ENCODE measurements at regions not wholly inside any gene's neighbourhood (a gene's known extent, or its start where the extent isn't known, plus 50 kb on each side); places are given as distances from the start of the nearest gene placed in this dataset.

GRCh38 chr14:61212546-61212945 lies 68.6 kb downstream of the TMEM30B start:
- TF ChIP-seq, protein P1, sequence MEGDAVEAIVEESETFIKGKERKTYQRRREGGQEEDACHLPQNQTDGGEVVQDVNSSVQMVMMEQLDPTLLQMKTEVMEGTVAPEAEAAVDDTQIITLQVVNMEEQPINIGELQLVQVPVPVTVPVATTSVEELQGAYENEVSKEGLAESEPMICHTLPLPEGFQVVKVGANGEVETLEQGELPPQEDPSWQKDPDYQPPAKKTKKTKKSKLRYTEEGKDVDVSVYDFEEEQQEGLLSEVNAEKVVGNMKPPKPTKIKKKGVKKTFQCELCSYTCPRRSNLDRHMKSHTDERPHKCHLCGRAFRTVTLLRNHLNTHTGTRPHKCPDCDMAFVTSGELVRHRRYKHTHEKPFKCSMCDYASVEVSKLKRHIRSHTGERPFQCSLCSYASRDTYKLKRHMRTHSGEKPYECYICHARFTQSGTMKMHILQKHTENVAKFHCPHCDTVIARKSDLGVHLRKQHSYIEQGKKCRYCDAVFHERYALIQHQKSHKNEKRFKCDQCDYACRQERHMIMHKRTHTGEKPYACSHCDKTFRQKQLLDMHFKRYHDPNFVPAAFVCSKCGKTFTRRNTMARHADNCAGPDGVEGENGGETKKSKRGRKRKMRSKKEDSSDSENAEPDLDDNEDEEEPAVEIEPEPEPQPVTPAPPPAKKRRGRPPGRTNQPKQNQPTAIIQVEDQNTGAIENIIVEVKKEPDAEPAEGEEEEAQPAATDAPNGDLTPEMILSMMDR (IDR thresholded peaks at IDR 0.05) = no peak
- TF ChIP-seq POLR2A (IDR thresholded peaks at IDR 0.05) = no peak

Data from sigmoid colon (tissue), 3 donors.